Smooth muscle cell (in vitro differentiated cells): ENCODE measurements at regions not wholly inside any gene's neighbourhood (a gene's known extent, or its start where the extent isn't known, plus 50 kb on each side); places are given as distances from the start of the nearest gene placed in this dataset.
A peak's percentile ranks its signal among the peaks of the same experiment; 100 is the strongest.

ENCODE experiments used
- DNase-seq: peaks from one replicate; lab custom pipeline; 2025; ENCODE audit not compliant: unreplicated experiment; lab: John Stamatoyannopoulos, UW
- H2AFZ ChIP-seq: fragments of 200-600 bp; sonication (generic); 2 replicates; pipeline ENCODE4 v1.6.0; 2016; ENCODE audit warnings: antibody characterized with exemption, low read depth, mild to moderate bottlenecking
- H3F3A ChIP-seq: fragments of 200-600 bp; sonication (generic); 2 replicates; pipeline ENCODE4 v1.6.0; 2017; ENCODE audit warnings: antibody characterized with exemption, low read depth
- H3K27ac ChIP-seq: fragments of 200-600 bp; sonication (generic); 2 replicates; pipeline ENCODE4 v1.5.1; 2016; ENCODE audit warnings: low read depth, mild to moderate bottlenecking
- H3K27me3 ChIP-seq: fragments of 200-600 bp; sonication (generic); 2 replicates; pipeline ENCODE4 v1.6.1; 2016; ENCODE audit warnings: low read depth, mild to moderate bottlenecking
- H3K36me3 ChIP-seq: fragments of 200-600 bp; sonication (generic); 2 replicates; pipeline ENCODE4 v1.5.1; 2016; ENCODE audit warnings: low read depth
- H3K4me1 ChIP-seq: fragments of 200-600 bp; sonication (generic); 2 replicates; pipeline ENCODE4 v1.5.1; 2016; ENCODE audit warnings: low read depth
- H3K4me2 ChIP-seq: fragments of 200-600 bp; sonication (generic); 2 replicates; pipeline ENCODE4 v1.6.0; 2016; ENCODE audit warnings: mild to moderate bottlenecking
- H3K4me3 ChIP-seq: fragments of 200-600 bp; sonication (generic); 2 replicates; pipeline ENCODE4 v1.5.1; 2016; ENCODE audit warnings: mild to moderate bottlenecking
- H3K79me2 ChIP-seq: fragments of 200-600 bp; sonication (generic); 2 replicates; pipeline ENCODE4 v1.6.0; 2016; ENCODE audit warnings: low read depth, mild to moderate bottlenecking
- H3K9ac ChIP-seq: fragments of 200-600 bp; sonication (generic); 2 replicates; pipeline ENCODE4 v1.6.0; 2016; ENCODE audit warnings: low read depth
- H3K9me3 ChIP-seq: fragments of 200-600 bp; sonication (generic); replicated peaks from 2 replicates; pipeline ENCODE4 v1.5.1; 2016; ENCODE audit warnings: low read depth
- H4K20me1 ChIP-seq: fragments of 200-600 bp; sonication (generic); 2 replicates; pipeline ENCODE4 v1.6.0; 2016; ENCODE audit warnings: low read depth
- WGBS: methylation state at CpG from one replicate; pipeline ENCODE4 v1.1.7; 2016; ENCODE audit warnings: low lambda C conversion rate; 5-methylcytosine and 5-hydroxymethylcytosine counted together
- TF ChIP-seq, protein P1 (sequence below): fragments of 200-600 bp; sonication (generic); IDR thresholded peaks from 2 replicates; pipeline ENCODE4 v1.5.1; 2017; ENCODE audit warnings: borderline replicate concordance, mild to moderate bottlenecking, antibody characterized with exemption; ENCODE audit not compliant: insufficient read depth, poor library complexity, severe bottlenecking

DNA sequence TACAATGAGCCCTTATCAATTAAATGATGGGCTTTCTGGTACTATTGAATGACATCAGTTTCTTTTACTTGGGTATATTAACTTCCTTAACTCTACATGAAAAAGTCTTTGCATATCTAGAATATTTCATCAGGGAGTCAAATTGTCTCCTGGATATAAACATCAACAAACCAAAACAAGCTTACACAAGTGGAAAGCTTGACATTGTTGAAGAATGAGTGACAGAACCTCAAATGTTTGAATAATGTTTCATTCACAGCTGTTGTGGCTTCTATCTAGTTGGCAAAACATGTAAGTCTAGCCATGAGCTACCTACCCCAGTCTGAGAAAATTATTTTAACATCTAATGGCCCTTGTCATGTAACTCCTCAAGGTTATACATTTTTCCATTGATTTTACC, 604.8 kb upstream of the ADAMTS5 start:
- no peaks in the 10 kb centered on the region for H3K27me3 ChIP-seq
- peak overlapping the region; percentile 97 for H3K27ac ChIP-seq
- no peak overlapping the region for H3K4me2 ChIP-seq
- no peaks in the 10 kb centered on the region for H3K79me2 ChIP-seq
- DNase-seq: no peak
- H2AFZ ChIP-seq: no peak overlapping the region
- H3F3A ChIP-seq: no peaks in the 10 kb centered on the region
- H3K9ac ChIP-seq: peak overlapping the region; percentile 88
- TF ChIP-seq, protein P1, sequence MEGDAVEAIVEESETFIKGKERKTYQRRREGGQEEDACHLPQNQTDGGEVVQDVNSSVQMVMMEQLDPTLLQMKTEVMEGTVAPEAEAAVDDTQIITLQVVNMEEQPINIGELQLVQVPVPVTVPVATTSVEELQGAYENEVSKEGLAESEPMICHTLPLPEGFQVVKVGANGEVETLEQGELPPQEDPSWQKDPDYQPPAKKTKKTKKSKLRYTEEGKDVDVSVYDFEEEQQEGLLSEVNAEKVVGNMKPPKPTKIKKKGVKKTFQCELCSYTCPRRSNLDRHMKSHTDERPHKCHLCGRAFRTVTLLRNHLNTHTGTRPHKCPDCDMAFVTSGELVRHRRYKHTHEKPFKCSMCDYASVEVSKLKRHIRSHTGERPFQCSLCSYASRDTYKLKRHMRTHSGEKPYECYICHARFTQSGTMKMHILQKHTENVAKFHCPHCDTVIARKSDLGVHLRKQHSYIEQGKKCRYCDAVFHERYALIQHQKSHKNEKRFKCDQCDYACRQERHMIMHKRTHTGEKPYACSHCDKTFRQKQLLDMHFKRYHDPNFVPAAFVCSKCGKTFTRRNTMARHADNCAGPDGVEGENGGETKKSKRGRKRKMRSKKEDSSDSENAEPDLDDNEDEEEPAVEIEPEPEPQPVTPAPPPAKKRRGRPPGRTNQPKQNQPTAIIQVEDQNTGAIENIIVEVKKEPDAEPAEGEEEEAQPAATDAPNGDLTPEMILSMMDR: no peak
- H4K20me1 ChIP-seq: no peaks in the 10 kb centered on the region
- no peak overlapping the region for H3K4me3 ChIP-seq
- no peaks in the 10 kb centered on the region for H3K9me3 ChIP-seq
- no peaks in the 10 kb centered on the region for H3K36me3 ChIP-seq
- H3K4me1 ChIP-seq: no peaks in the 10 kb centered on the region

DNA sequence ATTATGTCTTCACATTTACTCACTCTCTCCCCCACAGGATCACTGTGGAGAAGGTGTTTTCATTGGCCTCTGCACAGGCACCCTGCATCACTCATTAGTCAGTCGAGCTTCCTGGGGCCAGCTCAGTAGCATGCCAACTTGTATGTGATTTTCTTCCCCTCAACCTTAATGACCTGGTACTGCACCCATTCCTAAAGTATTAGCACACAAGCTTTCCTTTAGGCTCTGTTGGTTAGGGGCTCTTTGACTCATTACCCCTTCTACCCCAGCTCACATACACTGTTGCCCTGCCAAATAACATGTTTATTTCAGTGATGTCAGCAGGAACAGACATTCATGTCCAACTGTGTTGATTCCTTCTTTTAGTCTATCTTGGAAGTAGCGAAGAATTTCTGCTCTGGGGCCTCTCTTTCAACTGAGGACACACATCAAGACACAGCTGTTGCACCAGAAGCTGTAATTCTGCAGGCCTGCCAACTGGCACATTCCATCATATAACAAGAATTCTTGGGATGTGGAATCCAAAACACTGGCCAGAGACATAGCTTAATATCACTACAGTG, 603.5 kb upstream of the ADAMTS5 start:
- Histone ChIP-seq H3F3A (no peaks in the 10 kb centered on the region), H3K9me3 (no peaks in the 10 kb centered on the region), H3K4me3 (no peak overlapping the region), H3K27ac (peak overlapping the region; percentile 97), H3K27me3 (no peaks in the 10 kb centered on the region), H2AFZ (peak overlapping the region; percentile 50), H3K4me2 (peak overlapping the region; percentile 45), H3K4me1 (no peaks in the 10 kb centered on the region), H4K20me1 (no peaks in the 10 kb centered on the region), H3K79me2 (no peaks in the 10 kb centered on the region), H3K9ac (no peak overlapping the region), H3K36me3 (no peaks in the 10 kb centered on the region)
- TF ChIP-seq, protein P1: no peak
- DNase-seq: no peak
- WGBS: 59% methylated on average over 2 of the region's 2 CpGs

DNA sequence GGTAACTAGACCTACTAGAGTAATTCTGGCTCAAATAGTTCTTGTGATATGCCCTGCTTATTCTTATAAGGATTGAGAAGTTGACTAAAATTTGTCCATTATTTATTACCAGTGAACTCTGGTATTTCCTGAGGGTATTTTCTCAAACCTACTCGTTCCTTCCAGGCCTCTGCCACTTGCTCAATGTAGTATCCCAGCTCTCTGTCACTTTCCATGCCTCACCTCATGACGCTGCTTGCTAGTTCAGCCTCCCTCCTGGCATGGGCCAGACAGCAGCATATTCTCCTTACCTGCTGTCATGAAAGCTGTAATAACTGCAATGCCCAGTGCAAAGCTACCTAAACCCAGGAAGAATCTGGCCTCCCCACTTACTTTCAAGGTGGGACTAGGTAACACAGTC, 602.9 kb upstream of the ADAMTS5 start:
- no peaks in the 10 kb centered on the region for H3K4me1 ChIP-seq
- no peaks in the 10 kb centered on the region for H3K79me2 ChIP-seq
- TF ChIP-seq, protein P1: no peak
- no peak overlapping the region for H3K4me2 ChIP-seq
- H3K9me3 ChIP-seq: no peaks in the 10 kb centered on the region
- H3F3A ChIP-seq: no peaks in the 10 kb centered on the region
- H2AFZ ChIP-seq: no peak overlapping the region
- peak overlapping the region; percentile 97 for H3K27ac ChIP-seq
- DNase-seq: no peak
- H3K36me3 ChIP-seq: no peaks in the 10 kb centered on the region
- WGBS: 67% methylated on average over 2 of the region's 2 CpGs
- no peak overlapping the region for H3K4me3 ChIP-seq
- peak overlapping the region; percentile 34 for H3K9ac ChIP-seq
- H3K27me3 ChIP-seq: no peaks in the 10 kb centered on the region
- no peaks in the 10 kb centered on the region for H4K20me1 ChIP-seq

DNA sequence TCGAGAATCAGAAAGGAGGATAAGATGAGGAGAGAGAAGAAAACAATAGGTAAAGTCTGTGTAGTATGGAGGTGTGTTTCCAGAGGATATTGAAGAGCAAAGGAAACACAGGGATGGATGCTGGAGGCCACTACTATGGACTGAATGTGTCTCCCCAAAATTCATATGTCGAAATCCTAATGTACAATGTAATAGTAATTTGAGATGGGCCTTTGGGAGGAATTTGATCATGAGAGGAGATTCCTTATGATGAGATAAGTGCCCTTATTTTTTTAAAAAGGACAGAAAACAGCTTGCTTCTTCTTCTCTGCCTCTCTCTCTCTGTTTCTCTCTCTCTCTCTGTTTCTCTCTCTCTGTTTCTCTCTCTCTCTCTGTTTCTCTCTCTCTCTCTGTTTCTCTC, 602.2 kb upstream of the ADAMTS5 start:
- Histone ChIP-seq H3K4me1 (no peaks in the 10 kb centered on the region), H2AFZ (peak overlapping the region; percentile 49), H3K4me3 (no peak overlapping the region), H3K9ac (no peak overlapping the region), H3K27me3 (no peaks in the 10 kb centered on the region), H3K4me2 (no peak overlapping the region), H3K9me3 (no peaks in the 10 kb centered on the region), H3K36me3 (no peaks in the 10 kb centered on the region), H3K79me2 (no peaks in the 10 kb centered on the region), H3K27ac (no peak overlapping the region), H3F3A (no peaks in the 10 kb centered on the region), H4K20me1 (no peaks in the 10 kb centered on the region)
- no peak for DNase-seq
- WGBS: 95% methylated on average over 2 of the region's 2 CpGs
- TF ChIP-seq, protein P1: no peak
